ENCODE measurements at regions not wholly inside any gene's neighbourhood (a gene's known extent, or its start where the extent isn't known, plus 50 kb on each side); places are given as distances from the start of the nearest gene placed in this dataset.

DNA sequence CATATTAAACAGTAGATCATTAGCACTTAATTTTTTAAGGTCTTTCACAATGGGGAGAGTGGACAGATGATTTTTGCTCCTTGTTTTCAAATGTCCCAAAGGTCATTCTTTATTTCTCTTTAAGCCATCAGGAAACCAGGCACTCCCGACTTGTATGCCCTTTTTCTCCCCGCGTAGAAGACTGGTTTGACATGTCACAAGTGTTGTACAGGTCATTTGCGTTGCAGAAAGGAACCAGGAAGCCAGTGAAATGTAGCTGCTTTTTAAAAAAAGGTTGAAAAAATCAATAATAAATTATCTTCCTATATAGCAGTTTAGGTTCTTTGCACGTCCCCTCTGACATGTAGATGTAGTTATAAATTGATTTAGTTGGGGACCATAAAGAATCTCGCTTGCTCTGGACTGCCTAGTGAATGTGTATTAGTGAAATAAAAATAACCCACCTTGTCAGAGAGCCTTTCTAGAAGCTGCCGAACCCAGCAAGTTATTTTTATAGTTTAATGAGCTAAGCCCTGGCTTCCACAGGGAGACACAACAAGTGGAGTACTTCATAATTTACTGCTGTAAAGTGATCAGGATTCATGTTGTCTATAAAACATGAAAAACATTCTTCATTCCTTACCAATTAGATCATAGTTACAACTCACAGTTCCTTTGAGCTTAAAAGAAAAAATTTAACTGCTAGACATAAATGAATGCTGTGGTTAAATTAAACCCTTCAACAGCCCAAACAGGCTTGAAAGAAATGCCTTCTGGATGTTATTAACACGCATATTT is 404.6 kb downstream of the CSNK1G3 start:
- no peak for DNase-seq (ENCODE audit: low read depth in 1 of 2, low spot score in 1 of 2)

DNA sequence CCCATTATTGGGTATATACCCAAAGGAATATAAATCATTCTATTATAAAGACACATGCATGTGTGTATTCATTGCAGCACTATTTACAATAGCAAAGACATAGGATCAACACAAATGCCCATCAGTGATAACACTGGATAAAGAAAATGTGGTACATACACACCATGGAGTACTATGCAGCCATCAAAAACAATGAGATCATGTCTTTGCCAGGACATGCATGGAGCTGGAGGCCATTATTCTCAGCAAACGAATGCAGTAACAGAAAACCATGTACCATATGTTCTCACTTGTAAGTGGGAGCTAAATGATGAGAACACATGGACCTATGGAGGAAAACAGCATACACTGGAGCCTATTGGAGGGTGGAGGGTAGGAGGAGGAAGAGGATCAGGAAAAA is 402.4 kb downstream of the CSNK1G3 start:
- no peak for DNase-seq (ENCODE audit: low read depth in 1 of 2, low spot score in 1 of 2)

DNA sequence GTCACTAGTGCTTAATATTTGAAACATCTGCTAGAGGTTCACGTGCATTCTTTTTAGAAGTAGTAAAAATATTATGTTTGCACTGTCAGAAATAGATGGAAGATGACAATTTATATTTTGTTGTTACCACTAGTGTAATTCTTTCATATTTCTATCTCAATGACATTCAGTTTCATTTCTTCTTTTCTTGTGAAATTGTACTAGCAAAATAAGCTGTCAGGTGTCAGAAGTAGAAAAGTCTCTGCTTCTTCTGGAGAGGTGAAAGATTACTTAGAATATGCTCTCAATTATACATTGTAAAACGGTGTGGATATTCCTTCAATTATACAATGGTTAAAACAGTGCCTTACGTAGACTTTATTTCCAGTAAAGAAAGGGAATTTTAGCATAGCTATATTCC is 395.4 kb downstream of the CSNK1G3 start:
- DNase-seq (ENCODE audit: low read depth in 1 of 2, low spot score in 1 of 2) = no peak

DNA sequence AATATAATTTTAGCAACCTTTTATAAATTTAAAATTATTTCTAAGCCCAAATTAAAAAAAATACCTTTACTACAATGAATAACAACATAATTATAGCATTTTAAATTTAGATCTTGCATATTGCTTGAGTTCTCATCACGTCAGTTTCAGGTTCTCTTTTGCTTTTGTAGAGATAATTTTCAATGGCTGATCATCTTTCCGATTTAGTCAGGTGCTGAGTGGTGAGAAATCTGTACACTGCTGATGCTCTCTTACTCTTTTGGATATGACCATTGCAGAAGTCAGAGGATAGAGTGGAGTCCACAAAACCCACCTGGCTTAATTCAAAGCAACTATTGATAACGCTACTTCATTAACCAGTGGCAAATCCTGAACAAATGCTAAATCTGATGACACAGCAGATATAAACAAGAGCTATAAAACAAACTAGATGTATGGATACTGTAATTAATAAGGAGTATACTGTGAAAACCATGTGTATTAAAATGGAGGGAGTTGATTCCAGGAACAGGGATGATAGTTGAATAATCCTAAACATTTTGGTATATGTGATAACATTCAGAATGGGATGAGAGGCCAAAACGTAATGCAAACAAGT is 394.8 kb downstream of the CSNK1G3 start:
- no peak for DNase-seq (ENCODE audit: low read depth in 1 of 2, low spot score in 1 of 2)

DNA sequence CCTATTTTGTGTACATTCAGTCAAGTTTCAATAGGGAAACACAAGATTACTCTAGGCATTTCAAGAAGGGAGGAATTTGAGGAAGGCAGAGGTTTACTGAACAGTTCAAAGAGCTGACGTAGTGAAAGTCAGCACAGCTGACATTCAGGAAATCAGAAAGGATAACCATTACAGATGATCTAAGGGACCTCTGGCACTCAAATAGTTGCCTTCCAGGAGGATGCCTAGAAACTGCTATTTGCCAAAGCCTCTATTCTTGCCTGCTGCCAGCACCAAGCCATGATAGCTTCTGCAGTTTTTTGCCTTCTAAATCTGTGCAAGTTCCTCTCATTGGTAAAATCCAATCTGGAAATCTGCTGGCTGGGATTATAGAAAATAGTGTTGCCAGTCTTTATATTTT is 373.1 kb downstream of the CSNK1G3 start:
- DNase-seq (ENCODE audit: low read depth in 1 of 2, low spot score in 1 of 2) = no peak

DNA sequence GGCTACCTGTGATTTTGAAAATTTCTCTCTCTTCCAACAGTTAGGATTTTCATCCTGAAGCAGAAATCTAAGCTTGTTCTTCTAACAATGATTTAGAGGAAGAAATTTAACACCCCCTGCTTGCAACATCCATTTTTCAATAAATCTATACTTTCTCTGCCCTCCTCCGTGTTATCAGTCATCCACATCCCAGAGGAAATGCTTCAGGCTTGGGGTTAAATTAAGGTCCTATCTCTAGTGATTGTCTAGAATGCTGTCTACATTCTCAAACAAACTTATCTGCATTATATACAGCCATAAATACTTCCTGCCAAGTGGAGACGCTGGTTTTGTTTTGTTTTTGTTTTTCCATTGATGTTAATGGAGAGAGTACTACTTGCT is 371.0 kb downstream of the CSNK1G3 start:
- DNase-seq (ENCODE audit: low read depth in 1 of 2, low spot score in 1 of 2) = no peak

DNA sequence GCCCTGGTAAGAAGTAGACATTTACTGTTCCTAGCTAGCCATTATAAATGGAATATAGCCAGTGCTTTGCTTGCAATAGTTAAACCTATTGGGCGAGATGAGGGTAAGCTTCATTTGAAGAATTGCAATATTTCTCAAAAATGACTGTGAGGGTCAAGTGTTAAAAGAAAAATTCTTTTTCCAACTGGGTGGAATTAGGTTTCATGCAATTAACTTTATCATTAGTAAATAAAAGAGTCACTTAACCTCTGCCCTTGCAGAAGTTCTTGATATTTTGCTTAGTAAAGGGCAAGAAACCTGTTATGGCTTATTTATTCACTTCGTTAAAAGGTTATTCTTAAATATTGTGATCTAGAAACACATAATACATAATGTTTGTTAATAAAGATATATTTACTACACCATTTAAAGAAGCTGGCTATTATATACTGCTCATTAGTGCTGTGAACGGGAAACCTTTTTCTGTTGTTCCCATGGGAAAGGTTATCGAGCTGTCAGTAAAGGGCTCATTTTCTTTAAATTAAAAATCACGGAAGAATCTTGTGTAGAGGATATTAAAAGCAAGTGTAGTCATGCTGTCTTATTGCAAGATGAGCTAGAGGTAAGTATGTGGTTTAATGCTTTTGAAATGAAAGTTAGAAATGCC is 370.5 kb downstream of the CSNK1G3 start:
- DNase-seq (ENCODE audit: low read depth in 1 of 2, low spot score in 1 of 2) = no peak

DNA sequence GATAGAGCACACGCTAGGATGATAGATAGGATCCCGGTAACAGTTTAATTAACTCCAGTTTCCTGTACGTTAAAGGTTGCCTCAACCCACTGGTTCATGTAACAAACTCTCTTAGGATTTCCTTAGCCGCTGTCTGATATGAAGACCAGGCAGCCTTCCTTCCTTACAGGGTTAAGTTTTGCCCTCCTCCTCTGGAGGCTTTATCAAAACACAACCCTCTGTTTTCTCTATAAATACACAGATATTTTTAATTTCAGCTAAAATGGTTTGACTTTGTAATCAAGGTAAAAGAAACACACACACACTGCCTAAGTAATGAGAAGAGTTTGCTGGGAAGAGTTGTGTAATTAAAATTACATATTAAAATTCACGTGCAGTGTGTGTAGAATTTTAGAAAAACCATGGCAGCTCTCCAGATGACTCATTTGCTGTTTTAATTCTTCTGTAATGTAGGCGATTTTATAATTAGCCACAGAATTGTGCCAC is 369.8 kb downstream of the CSNK1G3 start:
- DNase-seq (ENCODE audit: low read depth in 1 of 2, low spot score in 1 of 2) = no peak

DNA sequence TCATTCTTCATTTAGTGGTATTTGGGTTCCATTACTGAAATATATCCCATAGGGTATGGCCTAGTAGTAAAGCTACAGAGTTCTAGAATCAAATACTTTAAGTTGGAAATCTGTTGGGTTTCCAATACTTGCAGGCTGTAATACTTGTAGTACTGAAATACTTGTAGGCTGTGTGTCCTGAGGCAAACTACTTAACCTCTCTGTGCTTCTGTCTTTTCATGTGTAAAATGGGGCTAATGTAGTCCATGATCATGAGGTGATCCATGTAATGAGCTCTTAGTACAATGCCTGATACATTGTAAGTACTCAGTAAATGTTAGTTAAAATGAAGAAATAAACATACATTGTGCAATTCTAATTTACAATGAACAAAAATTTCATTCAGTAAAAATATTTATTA is 368.9 kb downstream of the CSNK1G3 start:
- no peak for DNase-seq (ENCODE audit: low read depth in 1 of 2, low spot score in 1 of 2)

DNA sequence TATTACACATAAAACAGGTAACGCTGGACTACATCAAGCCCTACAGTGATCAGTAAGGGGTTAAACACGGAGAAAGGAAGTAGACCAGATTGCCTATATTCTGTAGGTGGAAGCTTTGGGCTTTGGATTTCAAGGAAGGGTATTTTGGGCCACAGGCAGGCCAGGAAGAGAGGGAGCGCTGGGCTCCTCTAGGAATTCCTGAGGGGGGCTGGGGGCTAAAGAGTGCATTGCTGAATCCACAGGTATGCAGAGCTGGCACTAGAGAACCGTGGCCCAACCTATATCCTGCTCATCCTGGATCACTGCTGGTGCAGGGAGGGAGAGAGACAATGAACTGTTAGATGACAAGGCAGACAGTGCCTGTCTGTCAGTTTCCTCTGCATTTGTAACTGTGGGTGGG is 367.1 kb downstream of the CSNK1G3 start:
- no peak for DNase-seq (ENCODE audit: low read depth in 1 of 2, low spot score in 1 of 2)

DNA sequence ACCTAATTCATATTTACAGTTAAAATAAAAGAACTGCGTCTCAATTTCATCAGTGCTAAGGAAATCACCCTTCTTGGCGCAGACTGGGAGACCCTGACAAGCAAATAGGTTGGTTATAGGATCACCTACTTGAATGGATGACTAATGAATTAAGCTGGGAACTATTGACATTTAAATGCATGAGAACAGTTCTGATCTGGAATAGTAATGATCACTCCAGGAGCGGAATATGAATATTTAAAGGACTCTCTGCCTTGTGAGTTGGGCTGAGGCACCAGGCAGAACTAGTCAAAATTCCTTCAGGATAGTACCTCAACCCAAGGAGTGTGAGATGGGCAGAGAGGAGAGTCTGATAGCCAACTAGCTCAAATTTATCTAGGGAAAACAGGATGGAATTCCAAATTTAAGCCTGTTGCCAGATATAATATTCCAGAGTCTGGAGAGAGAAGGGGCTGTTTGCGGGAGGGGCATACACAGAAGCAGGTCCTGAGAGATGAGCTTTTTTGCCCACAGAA is 364.4 kb downstream of the CSNK1G3 start:
- no peak for DNase-seq (ENCODE audit: low read depth in 1 of 2, low spot score in 1 of 2)

DNA sequence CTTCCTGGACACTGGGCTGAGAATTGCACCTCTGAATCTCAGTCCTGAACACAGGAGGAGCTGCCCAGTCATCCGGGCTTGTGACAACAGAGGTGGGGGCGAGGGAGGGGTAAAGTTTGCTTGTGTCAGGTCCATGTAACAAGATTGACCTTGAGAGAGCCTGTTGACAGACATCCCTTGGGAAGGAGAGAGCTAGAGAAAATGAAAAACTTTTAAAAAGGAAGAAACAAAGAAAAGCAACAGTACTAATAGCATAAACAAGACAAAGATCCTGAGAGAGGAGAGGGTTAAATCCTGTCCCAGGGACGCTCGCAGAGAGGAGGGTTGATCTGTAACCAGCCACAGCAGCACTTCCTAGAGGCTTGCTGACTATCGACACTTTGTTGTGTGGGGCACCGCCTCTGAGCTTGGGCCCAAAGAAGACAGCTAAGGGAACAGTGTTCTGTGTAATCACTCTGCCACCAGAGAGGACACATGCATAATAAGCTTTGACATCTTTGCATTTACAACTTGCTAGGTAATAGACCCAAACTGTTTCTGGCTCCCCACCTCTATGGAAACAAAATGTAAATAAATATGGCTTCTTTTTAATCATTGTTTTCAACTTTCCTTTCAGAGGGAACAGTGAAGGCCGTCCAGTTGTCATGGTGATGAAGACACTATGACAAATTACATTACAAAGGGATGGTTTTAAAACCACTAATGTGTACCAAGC is 363.7 kb downstream of the CSNK1G3 start:
- DNase-seq (ENCODE audit: low read depth in 1 of 2, low spot score in 1 of 2) = no peak

DNA sequence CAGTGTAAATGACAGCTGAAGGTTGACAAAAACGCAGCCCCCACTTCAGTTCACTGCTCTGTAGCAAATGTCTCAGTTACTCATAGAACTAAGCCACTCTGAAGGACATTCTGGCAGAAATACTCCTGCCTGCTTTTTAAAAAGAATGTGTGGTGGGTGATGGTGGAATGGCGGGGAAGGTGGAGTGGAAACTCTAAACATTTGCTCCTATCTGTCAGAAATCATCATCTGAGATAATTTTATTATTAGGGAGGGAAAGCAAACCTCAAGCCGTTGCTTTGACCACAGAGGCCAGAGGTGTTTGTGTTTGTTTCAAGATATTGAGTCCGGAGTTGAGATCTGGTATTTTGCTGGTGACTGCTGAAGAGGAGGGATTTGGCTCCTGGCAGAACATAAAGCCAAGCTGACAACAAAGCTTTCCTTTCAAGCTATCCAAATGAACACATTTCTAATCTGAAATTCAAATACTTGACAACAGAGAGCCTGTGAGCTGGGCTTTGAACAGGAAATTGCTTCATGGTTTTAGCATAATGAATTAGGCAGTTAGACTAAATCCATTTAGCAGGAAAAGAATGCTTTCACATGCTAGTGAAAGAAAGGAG is 362.7 kb downstream of the CSNK1G3 start:
- DNase-seq (ENCODE audit: low read depth in 1 of 2, low spot score in 1 of 2) = no peak

DNA sequence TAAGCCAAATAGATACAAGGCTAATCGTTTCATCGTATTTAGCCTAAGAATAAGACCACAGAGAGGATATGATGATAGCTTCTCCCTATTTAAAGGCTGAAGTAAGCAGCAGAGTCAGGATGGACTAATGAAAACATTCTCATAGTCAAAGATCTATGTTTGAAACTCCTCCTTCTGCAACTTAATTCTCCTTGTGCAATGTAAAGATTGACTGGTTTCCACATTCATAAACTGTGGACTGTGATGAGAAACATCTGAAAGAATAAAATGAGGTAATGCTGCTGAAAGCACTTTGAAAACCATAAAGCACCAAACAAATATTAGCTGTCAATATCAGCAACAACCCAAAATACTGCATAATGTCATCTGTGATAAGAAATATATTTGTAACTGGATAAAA is 361.9 kb downstream of the CSNK1G3 start:
- no peak for DNase-seq (ENCODE audit: low read depth in 1 of 2, low spot score in 1 of 2)

DNA sequence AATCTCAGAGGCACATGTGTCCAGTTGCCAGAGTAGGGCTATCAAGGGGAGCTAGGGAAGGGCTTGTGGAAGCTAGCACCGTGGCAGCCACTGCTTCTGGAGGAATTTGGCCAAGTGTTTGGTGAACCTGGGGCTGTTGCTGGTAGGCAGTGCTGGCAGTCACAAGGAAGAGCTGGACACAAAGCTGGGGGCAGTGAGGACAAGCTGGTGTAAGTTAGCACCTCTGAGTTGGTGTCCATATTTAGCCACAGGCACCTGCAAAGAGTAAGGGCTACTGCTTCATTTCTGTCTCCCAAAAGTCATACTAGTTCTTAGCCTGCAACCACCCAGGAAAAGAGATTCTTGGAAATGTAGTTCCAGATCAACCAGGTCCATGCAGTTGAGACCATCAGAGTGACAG is 359.4 kb downstream of the CSNK1G3 start:
- no peak for DNase-seq (ENCODE audit: low read depth in 1 of 2, low spot score in 1 of 2)

DNA sequence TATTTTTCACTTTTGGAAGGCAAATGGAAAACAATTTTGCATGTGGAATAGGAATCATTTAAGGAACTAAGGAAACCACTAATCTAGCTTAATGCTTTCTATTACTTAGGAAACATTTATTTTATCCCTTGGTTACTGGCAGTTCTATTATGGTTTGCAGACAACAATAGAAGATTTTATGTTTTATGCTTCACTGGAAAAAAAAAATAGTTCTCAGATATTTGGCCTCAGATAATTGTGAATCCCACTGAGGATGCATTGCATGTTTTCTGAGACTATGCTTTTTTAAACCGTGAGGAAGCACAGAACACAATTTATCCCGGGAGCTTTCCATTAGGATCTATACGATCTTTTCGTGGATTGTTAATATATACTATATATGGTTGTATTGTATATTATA is 356.9 kb downstream of the CSNK1G3 start:
- no peak for DNase-seq (ENCODE audit: low read depth in 1 of 2, low spot score in 1 of 2)

DNA sequence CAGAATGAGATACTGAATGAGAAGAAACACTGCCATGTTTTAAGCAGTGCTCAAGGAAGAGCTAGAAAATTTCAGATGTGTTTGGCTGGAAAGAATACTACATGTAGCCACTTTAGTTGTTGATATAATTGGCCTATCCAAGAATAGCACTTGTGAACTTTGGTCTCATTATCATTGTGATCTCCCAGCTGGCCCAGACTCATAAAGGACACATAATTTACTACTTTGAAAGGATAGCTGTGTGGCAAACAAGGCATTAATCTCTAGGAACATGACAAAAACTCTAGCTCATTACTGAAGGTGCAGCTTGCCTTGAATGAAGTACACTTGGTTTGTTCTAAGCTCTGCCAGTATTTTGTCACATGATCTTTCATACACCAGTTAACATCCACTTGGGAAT is 356.3 kb downstream of the CSNK1G3 start:
- no peak for DNase-seq (ENCODE audit: low read depth in 1 of 2, low spot score in 1 of 2)

DNA sequence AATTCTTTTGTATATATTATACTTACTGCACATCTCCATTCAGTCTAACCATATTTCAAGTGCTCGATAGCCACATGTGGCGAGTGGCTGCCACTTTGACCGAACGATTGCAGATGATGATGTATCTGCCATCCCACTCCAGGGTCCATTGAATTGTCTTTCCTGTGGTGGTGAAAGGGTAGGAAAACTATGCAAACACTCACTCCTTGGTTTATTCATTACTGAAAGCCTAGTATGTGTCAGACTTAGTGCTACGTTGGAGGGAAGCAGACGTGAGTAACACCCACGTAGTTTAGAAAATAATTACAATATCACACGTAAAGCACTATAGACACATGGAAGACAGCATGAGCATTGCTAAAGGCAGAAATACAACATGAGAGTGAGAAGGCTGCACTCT is 353.7 kb downstream of the CSNK1G3 start:
- no peak for DNase-seq (ENCODE audit: low read depth in 1 of 2, low spot score in 1 of 2)

DNA sequence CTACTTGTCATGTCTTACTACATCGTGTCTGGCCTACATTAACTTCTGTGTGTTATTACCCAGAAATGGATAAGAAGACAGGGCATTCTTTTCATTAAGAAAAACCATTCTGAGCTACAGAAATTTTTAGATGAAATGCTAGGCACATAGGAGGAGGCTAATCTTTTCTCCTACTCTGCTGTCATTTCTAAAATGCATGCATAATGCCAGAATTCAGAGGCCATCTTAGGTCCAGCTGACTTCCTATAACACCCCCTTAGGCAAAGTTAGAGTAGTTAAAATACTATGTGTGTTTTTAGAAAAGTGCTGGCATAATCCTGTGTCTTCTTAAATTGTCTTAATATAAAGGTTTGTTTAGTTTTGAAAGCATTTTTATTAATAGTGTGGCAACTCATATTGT is 352.6 kb downstream of the CSNK1G3 start:
- DNase-seq (ENCODE audit: low read depth in 1 of 2, low spot score in 1 of 2) = no peak

DNA sequence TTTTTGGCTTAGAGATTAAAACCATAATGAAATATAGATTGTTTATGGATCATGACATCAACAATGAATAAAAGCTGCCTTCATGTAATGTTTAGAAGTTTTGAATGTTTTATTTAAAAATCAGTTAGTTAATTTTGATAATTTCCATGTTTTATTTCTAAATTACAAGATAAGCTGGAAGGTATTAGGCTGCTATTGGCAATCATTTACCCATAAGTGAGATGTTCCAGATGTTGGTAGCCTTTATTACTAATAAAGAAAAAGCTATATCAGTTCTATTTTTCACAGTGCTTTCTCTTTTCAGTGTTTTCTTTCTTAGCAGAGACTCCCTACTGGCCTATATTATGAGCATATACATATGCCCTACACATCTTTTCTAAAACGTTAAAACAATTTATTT is 347.0 kb downstream of the CSNK1G3 start:
- no peak for DNase-seq (ENCODE audit: low read depth in 1 of 2, low spot score in 1 of 2)

DNA sequence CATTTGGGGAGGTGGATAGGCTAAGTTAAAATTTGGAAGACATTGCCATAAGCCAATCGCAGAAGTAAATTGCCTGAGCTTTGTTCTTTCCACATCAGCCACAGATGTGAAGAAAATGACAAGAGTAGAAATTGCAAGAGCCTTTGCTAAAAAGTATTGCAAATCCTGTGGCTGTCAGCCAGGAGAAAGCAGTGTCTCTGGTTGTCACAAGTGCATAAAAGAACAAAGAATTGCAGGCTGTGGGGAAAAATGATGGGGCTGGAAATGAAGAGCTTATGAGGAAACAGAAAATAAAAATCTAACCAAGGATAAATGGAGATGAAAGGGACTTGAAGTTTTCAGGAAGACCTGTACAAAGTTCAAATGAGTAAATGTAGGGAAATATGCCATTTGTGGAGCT is 344.8 kb downstream of the CSNK1G3 start:
- no peak for DNase-seq (ENCODE audit: low read depth in 1 of 2, low spot score in 1 of 2)

All from activated T-helper 1 cell treated with anti-CD3 and anti-CD28 coated beads, Interleukin-2, amount 50 U/mL, for 16 hours (primary cell).